GM19455 (cell line): ENCODE measurements at regions not wholly inside any gene's neighbourhood (a gene's known extent, or its start where the extent isn't known, plus 50 kb on each side); places are given as distances from the start of the nearest gene placed in this dataset.
"Not testable (repeated sequence)": the region's sequence is repeated elsewhere in the genome, so short reads cannot be mapped to it uniquely, and the experiment has no call there.

ENCODE experiments used
- ATAC-seq: cut with Tn5 transposase; IDR thresholded peaks from one replicate; pipeline ENCODE4 v1.9.1; 2021; ENCODE audit not compliant: unreplicated experiment

DNA sequence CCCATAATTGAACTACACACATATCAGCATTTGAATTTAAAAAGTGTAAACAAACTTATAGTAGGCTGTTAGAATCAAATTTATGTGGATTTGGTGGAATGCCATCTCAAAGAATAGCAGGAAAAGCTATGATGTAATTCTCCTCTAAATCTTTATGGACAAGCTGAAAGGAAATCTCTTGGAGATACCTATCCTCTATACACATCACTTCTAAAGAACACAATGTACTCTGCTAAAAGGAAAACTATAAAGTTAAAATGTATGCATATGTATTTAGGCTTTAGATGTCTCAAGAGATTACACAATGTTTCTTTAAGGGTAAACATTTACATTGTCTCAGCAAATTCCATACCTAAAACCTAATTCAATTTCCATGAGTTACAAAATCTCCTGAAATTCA lies 323.3 kb downstream of the CRPPA start:
- no peak for ATAC-seq

- ATAC-seq, result no peak
Measured at GRCh38 chr7:16095171-16095950, 326.0 kb downstream of the CRPPA start.

GRCh38 chr7:16094651-16095050 lies 326.7 kb downstream of the CRPPA start:
- no peak for ATAC-seq

- ATAC-seq, result no peak
Measured at GRCh38 chr7:16092711-16093110, 328.6 kb downstream of the CRPPA start.

GRCh38 chr7:16091701-16092310 lies 329.5 kb downstream of the CRPPA start:
- ATAC-seq, result no peak

GRCh38 chr7:16089801-16090200 lies 331.5 kb downstream of the CRPPA start:
- no peak for ATAC-seq

- ATAC-seq, result no peak
Measured at GRCh38 chr7:16089191-16089590, 332.1 kb downstream of the CRPPA start.

DNA sequence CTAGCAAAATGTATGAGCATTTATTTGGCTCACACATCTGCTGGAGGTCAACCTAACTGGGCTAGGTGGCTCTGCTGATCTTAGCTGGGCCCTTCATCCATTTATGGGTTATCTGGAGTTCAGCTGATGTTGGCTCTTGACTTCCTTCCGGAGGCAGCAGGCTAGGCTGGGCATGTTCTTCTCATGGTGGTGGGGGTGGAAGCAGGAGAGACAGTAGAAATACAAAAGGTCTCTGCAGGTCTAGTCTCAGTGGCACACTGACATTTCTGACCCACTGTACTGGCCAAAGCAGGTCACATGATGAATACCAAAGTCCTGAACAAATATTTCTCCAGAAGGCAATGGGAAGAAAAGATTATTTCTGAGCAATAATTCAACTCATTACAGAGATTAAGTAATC lies 334.6 kb downstream of the CRPPA start:
- ATAC-seq, result no peak

GRCh38 chr7:16085780-16086179 lies 335.6 kb downstream of the CRPPA start:
- ATAC-seq, result not testable (repeated sequence)

GRCh38 chr7:16084875-16085274 lies 336.5 kb downstream of the CRPPA start:
- ATAC-seq, result no peak

- no peak for ATAC-seq
Measured at GRCh38 chr7:16084370-16084769, 337.0 kb downstream of the CRPPA start.

DNA sequence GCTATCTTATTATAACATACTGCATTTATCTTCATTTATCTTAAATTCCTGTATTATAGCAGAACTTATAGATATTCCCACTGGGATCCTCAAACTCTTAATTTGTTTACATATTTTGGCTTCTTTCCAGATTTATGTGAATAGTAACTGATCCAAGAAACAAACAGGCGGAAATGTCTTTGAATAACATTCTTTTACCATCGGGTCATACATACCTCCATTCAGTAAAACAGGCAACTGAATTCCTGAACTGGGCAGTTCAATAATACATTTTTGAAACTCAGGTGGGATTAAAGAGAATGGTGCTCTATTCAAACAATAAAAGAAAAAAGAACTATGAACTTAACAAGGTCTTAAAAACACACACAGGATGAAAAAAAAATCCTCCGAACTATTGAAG lies 337.4 kb downstream of the CRPPA start:
- no peak for ATAC-seq

- no peak for ATAC-seq
Measured at GRCh38 chr7:16080131-16080530, 341.2 kb downstream of the CRPPA start.

DNA sequence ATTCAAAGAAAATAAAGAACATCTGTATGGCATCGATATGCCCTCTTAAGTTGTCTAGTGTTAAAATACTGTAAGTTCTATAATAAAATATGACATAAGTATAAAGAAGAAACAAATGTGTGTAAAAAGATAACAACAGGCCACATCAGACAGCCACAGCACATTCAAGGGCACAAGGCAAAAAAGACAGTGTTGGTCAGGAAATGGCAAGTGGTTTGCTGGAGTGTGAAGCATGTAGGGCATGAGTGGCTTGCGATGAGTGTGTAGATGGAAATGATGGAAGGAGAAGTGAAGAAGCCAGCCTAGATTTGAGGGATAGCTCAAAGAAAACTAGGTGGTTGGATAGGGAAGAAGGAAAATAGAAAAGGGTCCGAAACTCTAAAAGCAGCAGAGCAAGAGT lies 341.6 kb downstream of the CRPPA start:
- ATAC-seq, result no peak

GRCh38 chr7:16078076-16078952 lies 343.0 kb downstream of the CRPPA start:
- ATAC-seq, result peak; percentile 70

GRCh38 chr7:16071246-16071857 lies 350.0 kb downstream of the CRPPA start:
- ATAC-seq, result peak; percentile 85

DNA sequence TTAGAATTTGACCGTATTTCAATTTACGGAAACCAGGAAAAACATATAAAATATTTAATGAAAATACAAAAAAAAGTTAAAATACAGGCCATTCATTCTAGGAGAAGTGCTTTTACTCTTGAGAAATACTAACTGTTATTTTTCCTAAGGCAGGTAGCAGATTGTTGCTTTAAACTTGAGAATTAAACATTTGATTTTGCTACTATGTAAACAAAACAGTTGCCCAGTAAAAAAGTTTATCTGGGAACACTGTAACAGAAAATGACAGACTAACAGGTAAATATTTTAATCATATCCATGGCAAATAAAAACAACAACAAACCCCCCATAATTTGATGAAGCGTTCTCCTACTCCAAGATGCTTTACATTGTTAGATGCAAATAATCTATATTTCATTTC lies 350.5 kb downstream of the CRPPA start:
- ATAC-seq, result no peak

GRCh38 chr7:16069998-16070397 lies 351.3 kb downstream of the CRPPA start:
- ATAC-seq, result no peak

DNA sequence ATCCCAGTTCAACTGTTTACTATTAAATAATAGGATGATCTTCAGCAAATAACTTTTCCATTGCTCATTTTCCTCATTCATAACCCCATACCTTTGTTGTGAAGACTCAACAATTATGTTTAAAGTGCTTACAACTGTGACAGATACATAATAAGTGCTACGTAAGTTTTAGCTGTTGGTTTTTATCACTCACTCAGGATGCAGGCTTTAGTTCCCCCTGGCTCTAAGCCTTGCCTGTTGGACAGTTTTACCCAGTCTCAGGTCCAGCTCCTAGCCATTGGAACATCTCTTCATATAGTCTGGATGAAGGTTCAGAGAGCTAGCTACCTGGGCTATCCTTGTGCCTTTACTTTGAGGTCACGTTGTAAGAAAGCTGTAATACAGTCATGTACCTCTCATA lies 353.2 kb downstream of the CRPPA start:
- ATAC-seq, result no peak

DNA sequence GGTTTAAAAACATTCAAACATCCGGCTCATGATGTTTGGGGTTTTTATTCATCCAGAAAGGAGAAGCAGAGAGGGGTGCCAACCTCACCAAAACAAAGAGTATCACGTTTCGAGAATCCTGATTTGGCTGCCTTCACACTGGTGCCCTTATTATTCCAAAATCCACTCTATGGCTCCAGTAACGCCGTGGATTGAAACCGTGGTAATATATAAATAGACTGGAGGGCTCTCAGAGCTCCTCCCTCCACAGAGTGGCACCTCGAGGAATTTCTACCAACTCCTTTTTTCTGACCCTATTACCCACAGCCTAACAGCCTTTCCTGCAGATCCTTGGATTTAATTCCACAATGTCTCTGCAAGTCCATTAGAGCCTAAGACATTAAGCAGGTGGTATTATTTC lies 353.6 kb downstream of the CRPPA start:
- no peak for ATAC-seq

DNA sequence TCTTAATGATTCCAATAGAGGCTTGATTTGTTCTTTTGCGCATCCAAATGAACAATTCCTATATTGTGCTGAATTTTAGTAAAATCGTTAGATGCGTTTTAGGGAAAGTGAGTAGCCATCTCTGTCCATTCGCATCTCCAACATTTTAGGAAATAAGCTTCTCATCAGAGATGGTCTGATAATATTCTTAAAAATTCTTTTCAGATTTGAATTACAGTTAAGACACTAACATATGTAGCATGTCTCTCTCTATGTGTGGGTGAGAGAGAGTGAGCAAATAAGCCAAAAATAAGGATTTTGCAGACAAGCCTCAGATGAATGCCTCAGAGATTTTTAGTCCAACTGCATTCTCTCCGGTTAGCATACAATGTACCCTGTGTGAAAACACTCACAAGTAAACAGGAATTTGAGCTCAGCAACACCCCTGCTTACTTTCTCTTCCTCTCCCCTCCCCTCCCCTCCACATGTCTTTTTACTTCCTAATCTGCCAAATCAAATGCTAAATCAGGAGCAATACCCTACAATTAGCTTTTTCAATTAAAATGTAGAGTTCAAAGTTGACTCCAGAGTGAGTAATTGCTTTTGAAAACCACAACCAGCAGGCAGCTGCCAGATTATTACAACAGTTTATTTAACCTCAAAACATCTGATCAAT lies 354.4 kb downstream of the CRPPA start:
- no peak for ATAC-seq
